ENCODE measurements at regions not wholly inside any gene's neighbourhood (a gene's known extent, or its start where the extent isn't known, plus 50 kb on each side); places are given as distances from the start of the nearest gene placed in this dataset.
A peak's percentile ranks its signal among the peaks of the same experiment; 100 is the strongest.

GRCh38 chr11:19435306-19435989 lies 194.7 kb upstream of the E2F8 start:
- DNase-seq: no peak
- Histone ChIP-seq H3K9me3 (replicated peaks) (peaks cover 6% of the 10 kb centered on the region), H3K4me3 (no peak overlapping the region), H3K27ac (replicated peaks) (no peak overlapping the region), H3K4me1 (peaks cover 8% of the 10 kb centered on the region), H3K36me3 (no peaks in the 10 kb centered on the region), H3K27me3 (ENCODE audit: low read depth) (peaks cover 7% of the 10 kb centered on the region)
- intact Hi-C loops (cut with micrococcal nuclease): no loop called here
- TF ChIP-seq CTCF (IDR thresholded peaks at IDR 0.05; ENCODE audit: borderline replicate concordance): no peak

DNA sequence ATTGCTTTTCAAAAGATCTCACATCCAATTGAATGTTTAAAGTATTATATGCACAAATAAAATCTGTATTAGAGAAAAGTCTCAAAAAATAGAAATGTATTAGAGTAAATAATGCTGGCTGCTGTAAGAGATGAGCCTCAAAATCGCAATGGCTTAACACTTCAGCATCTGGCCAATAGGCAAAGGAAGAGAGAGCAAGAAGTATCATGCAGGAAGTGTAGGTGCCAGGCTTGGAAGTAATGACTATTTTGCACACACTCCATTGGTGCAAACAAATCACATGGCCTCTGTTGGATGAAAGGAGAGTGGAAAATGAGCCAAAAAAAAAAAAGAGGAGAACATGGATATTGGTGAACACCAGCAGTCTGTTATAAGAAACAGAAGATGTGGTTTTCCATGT lies 193.0 kb upstream of the E2F8 start:
- no peak for DNase-seq
- H3K9me3 ChIP-seq (replicated peaks): peaks cover 6% of the 10 kb centered on the region
- no peaks in the 10 kb centered on the region for H3K36me3 ChIP-seq
- H3K27ac ChIP-seq (replicated peaks): peak overlapping the region; percentile 16
- H3K4me1 ChIP-seq: peaks cover 12% of the 10 kb centered on the region
- TF ChIP-seq CTCF (IDR thresholded peaks at IDR 0.05; ENCODE audit: borderline replicate concordance): no peak
- no peak overlapping the region for H3K4me3 ChIP-seq
- intact Hi-C loops (cut with micrococcal nuclease): no loop called here
- H3K27me3 ChIP-seq (ENCODE audit: low read depth): peaks cover 23% of the 10 kb centered on the region

DNA sequence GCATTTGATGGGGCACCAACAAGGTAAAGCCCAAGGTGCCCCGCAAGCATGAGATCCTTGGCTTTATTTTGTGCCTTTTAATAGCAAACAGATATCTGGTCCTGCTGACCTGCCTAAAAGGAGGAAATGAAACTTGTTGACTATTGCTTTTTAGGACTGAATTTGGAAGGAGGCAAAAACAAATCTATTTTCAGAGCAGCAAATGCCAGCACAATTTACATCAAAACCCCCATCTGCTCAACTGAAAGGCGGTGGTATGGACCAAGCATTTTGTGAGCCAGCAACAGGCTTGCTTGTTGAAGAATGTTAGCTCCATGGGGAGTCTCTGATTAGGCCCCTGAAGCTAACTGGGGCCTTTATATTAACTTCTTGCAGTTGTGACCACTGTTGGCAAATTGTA lies 192.6 kb upstream of the E2F8 start:
- H3K9me3 ChIP-seq (replicated peaks): peaks cover 6% of the 10 kb centered on the region
- intact Hi-C loops (cut with micrococcal nuclease): no loop called here
- no peak for DNase-seq
- peaks cover 27% of the 10 kb centered on the region for H3K27me3 ChIP-seq (ENCODE audit: low read depth)
- TF ChIP-seq CTCF (IDR thresholded peaks at IDR 0.05; ENCODE audit: borderline replicate concordance): no peak
- H3K4me1 ChIP-seq: peaks cover 12% of the 10 kb centered on the region
- H3K4me3 ChIP-seq: no peak overlapping the region
- no peaks in the 10 kb centered on the region for H3K36me3 ChIP-seq
- peak overlapping the region; percentile 16 for H3K27ac ChIP-seq (replicated peaks)

DNA sequence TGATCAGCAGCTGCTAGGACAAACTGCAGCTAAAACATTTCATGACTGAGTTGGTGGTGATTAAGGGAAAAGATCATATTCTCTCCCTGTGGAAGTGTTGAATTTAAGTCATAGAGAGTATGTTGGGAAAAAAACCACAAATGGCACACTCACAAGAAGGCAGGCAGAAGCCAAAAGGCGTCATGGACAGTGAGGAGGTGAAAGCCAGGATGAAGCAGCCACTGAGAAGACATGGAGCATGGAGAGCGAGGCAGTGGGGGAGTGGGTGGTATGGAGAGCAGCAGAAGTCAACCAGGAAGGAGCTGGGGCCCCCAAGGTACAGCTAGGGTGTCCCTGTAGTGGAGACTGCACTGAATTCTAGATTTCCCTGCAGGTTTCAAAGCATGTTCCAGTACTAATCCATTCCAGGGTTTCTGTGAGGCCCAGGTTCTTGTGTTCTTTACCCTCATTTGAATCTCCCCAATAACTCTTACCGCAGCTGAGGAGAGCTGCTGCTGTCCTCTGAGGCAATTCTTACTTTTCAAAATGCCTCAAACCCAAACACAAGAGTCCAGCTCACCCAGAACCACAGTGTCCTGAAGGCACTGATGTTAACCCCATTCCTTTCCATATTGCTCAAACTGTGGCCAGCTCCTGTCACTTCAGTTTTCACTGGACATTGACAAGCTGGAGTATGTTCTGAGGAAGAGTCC lies 191.8 kb upstream of the E2F8 start:
- Histone ChIP-seq H3K4me3 (no peak overlapping the region), H3K27ac (replicated peaks) (peak overlapping the region; percentile 6), H3K27me3 (ENCODE audit: low read depth) (peaks cover 30% of the 10 kb centered on the region), H3K9me3 (replicated peaks) (peaks cover 6% of the 10 kb centered on the region), H3K4me1 (peaks cover 12% of the 10 kb centered on the region), H3K36me3 (no peaks in the 10 kb centered on the region)
- DNase-seq: no peak
- no peak for TF ChIP-seq CTCF (IDR thresholded peaks at IDR 0.05; ENCODE audit: borderline replicate concordance)
- intact Hi-C loops (cut with micrococcal nuclease): no loop called here

GRCh38 chr11:19430754-19431398 lies 190.1 kb upstream of the E2F8 start:
- Histone ChIP-seq H3K27me3 (ENCODE audit: low read depth) (peaks cover 30% of the 10 kb centered on the region), H3K4me1 (peaks cover 16% of the 10 kb centered on the region), H3K27ac (replicated peaks) (no peak overlapping the region), H3K9me3 (replicated peaks) (no peaks in the 10 kb centered on the region), H3K36me3 (no peaks in the 10 kb centered on the region), H3K4me3 (no peak overlapping the region)
- no peak for TF ChIP-seq CTCF (IDR thresholded peaks at IDR 0.05; ENCODE audit: borderline replicate concordance)
- intact Hi-C loops (cut with micrococcal nuclease): no loop called here
- no peak for DNase-seq
